HG03520 (cell line): ENCODE measurements at regions not wholly inside any gene's neighbourhood (a gene's known extent, or its start where the extent isn't known, plus 50 kb on each side); places are given as distances from the start of the nearest gene placed in this dataset.
"Not testable (repeated sequence)": the region's sequence is repeated elsewhere in the genome, so short reads cannot be mapped to it uniquely, and the experiment has no call there.

Experiments used
- ATAC-seq: cut with Tn5 transposase; IDR thresholded peaks from one replicate; pipeline ENCODE4 v1.9.1; 2021; ENCODE audit warnings: mild to moderate bottlenecking, moderate library complexity; ENCODE audit not compliant: unreplicated experiment

- no peak for ATAC-seq
These were observed 385.5 kb downstream of the GBE1 start for GRCh38 chr3:81375921-81376320.

GRCh38 chr3:81364411-81364810, 397.0 kb downstream of the GBE1 start:
- no peak for ATAC-seq

GRCh38 chr3:81363816-81364215, 397.6 kb downstream of the GBE1 start:
- no peak for ATAC-seq

- no peak for ATAC-seq
These were observed 407.3 kb downstream of the GBE1 start for GRCh38 chr3:81354119-81354518.

- ATAC-seq = peak; percentile 73
These were observed 408.6 kb downstream of the GBE1 start for GRCh38 chr3:81352867-81353266.

- no peak for ATAC-seq
These were observed 411.6 kb downstream of the GBE1 start for GRCh38 chr3:81349816-81350340.

GRCh38 chr3:81339040-81339845, 422.2 kb downstream of the GBE1 start:
- peak; percentile 83 for ATAC-seq

- ATAC-seq = no peak
These were observed 425.0 kb downstream of the GBE1 start for GRCh38 chr3:81336470-81336869.

GRCh38 chr3:81329835-81330234, 431.6 kb downstream of the GBE1 start:
- not testable (repeated sequence) for ATAC-seq

GRCh38 chr3:81326245-81326644, 435.2 kb downstream of the GBE1 start:
- no peak for ATAC-seq

GRCh38 chr3:81320862-81321261, 440.6 kb downstream of the GBE1 start:
- ATAC-seq = no peak

GRCh38 chr3:81315030-81315429, 446.4 kb downstream of the GBE1 start:
- ATAC-seq = no peak

GRCh38 chr3:81311321-81311720, 450.1 kb downstream of the GBE1 start:
- no peak for ATAC-seq

GRCh38 chr3:81308306-81308705, 453.1 kb downstream of the GBE1 start:
- ATAC-seq = no peak

GRCh38 chr3:81307221-81307620, 454.2 kb downstream of the GBE1 start:
- no peak for ATAC-seq

- ATAC-seq = no peak
These were observed 458.1 kb downstream of the GBE1 start for GRCh38 chr3:81303321-81303720.

- ATAC-seq = peak; percentile 86
These were observed 459.4 kb downstream of the GBE1 start for GRCh38 chr3:81302045-81302444.

GRCh38 chr3:81301230-81301629, 460.2 kb downstream of the GBE1 start:
- ATAC-seq = no peak

GRCh38 chr3:81300324-81300927, 461.0 kb downstream of the GBE1 start:
- no peak for ATAC-seq

- no peak for ATAC-seq
These were observed 462.0 kb downstream of the GBE1 start for GRCh38 chr3:81299481-81299880.

GRCh38 chr3:81295906-81296577, 465.4 kb downstream of the GBE1 start:
- ATAC-seq = no peak

- no peak for ATAC-seq
These were observed 468.3 kb downstream of the GBE1 start for GRCh38 chr3:81293156-81293555.
